ENCODE measurements at regions not wholly inside any gene's neighbourhood (a gene's known extent, or its start where the extent isn't known, plus 50 kb on each side); places are given as distances from the start of the nearest gene placed in this dataset.

DNA sequence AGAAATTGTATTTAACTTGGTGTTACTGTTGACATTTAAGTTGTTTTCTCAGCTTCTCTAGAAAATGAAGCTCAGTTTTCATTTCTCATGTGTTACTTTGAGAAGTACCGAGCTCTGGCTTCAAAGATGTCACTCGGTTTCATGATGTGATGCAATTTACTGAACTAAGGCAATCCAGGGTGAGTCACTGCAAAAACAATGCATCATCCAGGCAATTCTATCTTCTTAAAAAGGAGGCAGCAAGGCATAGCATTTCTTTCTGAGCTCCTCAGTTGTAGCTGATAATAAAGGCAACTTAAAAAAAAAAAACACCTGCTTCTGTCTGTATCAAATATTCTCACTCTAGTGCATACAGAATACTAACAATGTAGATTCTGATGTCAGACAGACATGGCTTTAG, 91.1 kb upstream of the KCNA4 start:
- H3K9ac ChIP-seq (ENCODE audit: low read length): no peak overlapping the region
- no peaks in the 10 kb centered on the region for H3K4me1 ChIP-seq (ENCODE audit: insufficient read depth, low read length, severe bottlenecking)
- H3K27ac ChIP-seq (ENCODE audit: low read depth, low read length, poor library complexity, severe bottlenecking): no peak overlapping the region
- no peaks in the 10 kb centered on the region for H3K27me3 ChIP-seq (ENCODE audit: insufficient read depth, low read length)
- H2AFZ ChIP-seq (ENCODE audit: low read length): no peak overlapping the region
- no peaks in the 10 kb centered on the region for H4K20me1 ChIP-seq (ENCODE audit: insufficient read depth, low read length)
- no peaks in the 10 kb centered on the region for H3K36me3 ChIP-seq (ENCODE audit: insufficient read depth, low read length)
- TF ChIP-seq, protein P1, sequence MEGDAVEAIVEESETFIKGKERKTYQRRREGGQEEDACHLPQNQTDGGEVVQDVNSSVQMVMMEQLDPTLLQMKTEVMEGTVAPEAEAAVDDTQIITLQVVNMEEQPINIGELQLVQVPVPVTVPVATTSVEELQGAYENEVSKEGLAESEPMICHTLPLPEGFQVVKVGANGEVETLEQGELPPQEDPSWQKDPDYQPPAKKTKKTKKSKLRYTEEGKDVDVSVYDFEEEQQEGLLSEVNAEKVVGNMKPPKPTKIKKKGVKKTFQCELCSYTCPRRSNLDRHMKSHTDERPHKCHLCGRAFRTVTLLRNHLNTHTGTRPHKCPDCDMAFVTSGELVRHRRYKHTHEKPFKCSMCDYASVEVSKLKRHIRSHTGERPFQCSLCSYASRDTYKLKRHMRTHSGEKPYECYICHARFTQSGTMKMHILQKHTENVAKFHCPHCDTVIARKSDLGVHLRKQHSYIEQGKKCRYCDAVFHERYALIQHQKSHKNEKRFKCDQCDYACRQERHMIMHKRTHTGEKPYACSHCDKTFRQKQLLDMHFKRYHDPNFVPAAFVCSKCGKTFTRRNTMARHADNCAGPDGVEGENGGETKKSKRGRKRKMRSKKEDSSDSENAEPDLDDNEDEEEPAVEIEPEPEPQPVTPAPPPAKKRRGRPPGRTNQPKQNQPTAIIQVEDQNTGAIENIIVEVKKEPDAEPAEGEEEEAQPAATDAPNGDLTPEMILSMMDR (IDR thresholded peaks at IDR 0.05; ENCODE audit: low read length): no peak
- TF ChIP-seq EZH2 (IDR thresholded peaks at IDR 0.05; ENCODE audit: borderline replicate concordance, low read length): no peak
- no peaks in the 10 kb centered on the region for H3K9me3 ChIP-seq (ENCODE audit: low read length)
- no peak overlapping the region for H3K4me2 ChIP-seq (ENCODE audit: low read length)
- no peaks in the 10 kb centered on the region for H3K79me2 ChIP-seq (ENCODE audit: insufficient read depth, low read length)
- no peaks in the 10 kb centered on the region for H3F3A ChIP-seq (ENCODE audit: insufficient read depth, low read length)
- no peaks in the 10 kb centered on the region for H3K9me2 ChIP-seq (ENCODE audit: low read depth, low read length)
- H3K4me3 ChIP-seq (ENCODE audit: low read depth, low read length, poor library complexity, severe bottlenecking): no peak overlapping the region

DNA sequence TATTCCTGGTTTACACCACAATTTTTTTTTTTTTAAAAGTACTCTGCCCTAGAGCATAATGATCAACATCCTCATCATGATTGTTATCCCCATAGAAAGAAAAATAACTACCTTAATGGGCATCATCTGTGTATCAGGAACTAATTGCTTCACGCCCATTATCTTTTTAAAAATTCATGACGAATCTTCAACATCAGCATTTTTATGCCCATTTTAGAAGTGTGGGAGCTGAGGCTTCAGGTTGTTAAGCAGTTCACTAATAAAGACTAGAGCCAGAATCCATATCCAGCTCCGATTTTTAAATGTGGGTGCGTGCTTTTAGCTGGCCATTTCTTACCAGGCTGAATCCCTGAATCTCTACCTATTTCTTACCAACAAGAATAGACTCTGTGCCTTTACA, 92.9 kb upstream of the KCNA4 start:
- no peaks in the 10 kb centered on the region for H4K20me1 ChIP-seq (ENCODE audit: insufficient read depth, low read length)
- H3K4me1 ChIP-seq (ENCODE audit: insufficient read depth, low read length, severe bottlenecking): no peaks in the 10 kb centered on the region
- no peaks in the 10 kb centered on the region for H3F3A ChIP-seq (ENCODE audit: insufficient read depth, low read length)
- H3K9me3 ChIP-seq (ENCODE audit: low read length): no peaks in the 10 kb centered on the region
- H3K4me3 ChIP-seq (ENCODE audit: low read depth, low read length, poor library complexity, severe bottlenecking): no peak overlapping the region
- TF ChIP-seq EZH2 (IDR thresholded peaks at IDR 0.05; ENCODE audit: borderline replicate concordance, low read length): no peak
- TF ChIP-seq, protein P1 (IDR thresholded peaks at IDR 0.05; ENCODE audit: low read length): no peak
- no peak overlapping the region for H3K9ac ChIP-seq (ENCODE audit: low read length)
- H3K36me3 ChIP-seq (ENCODE audit: insufficient read depth, low read length): no peaks in the 10 kb centered on the region
- no peaks in the 10 kb centered on the region for H3K79me2 ChIP-seq (ENCODE audit: insufficient read depth, low read length)
- no peak overlapping the region for H3K27ac ChIP-seq (ENCODE audit: low read depth, low read length, poor library complexity, severe bottlenecking)
- no peak overlapping the region for H2AFZ ChIP-seq (ENCODE audit: low read length)
- H3K4me2 ChIP-seq (ENCODE audit: low read length): no peak overlapping the region
- no peaks in the 10 kb centered on the region for H3K9me2 ChIP-seq (ENCODE audit: low read depth, low read length)
- no peaks in the 10 kb centered on the region for H3K27me3 ChIP-seq (ENCODE audit: insufficient read depth, low read length)

DNA sequence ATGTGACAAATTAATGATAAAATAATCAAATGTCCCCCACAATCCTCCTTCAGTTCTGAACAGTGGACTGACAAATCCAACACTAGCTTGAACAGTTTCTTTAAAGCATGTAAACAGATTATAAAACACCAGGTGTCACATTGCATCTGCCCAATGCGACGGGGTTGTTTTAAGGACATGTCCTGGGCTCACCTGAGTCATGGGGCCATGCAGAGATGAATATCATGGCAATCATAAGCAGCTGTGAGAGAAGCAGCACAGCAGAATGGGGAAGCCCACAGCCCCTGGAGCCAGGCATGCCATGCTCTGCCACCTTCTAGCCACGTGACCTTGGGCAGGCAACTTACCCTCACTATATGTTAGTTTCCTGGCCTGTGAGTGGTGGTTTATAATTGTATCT, 93.9 kb upstream of the KCNA4 start:
- Histone ChIP-seq H4K20me1 (ENCODE audit: insufficient read depth, low read length) (no peaks in the 10 kb centered on the region), H3K9me2 (ENCODE audit: low read depth, low read length) (no peaks in the 10 kb centered on the region), H3K79me2 (ENCODE audit: insufficient read depth, low read length) (no peaks in the 10 kb centered on the region), H3K36me3 (ENCODE audit: insufficient read depth, low read length) (no peaks in the 10 kb centered on the region), H3K4me3 (ENCODE audit: low read depth, low read length, poor library complexity, severe bottlenecking) (no peak overlapping the region), H3K27me3 (ENCODE audit: insufficient read depth, low read length) (no peaks in the 10 kb centered on the region), H3K27ac (ENCODE audit: low read depth, low read length, poor library complexity, severe bottlenecking) (no peak overlapping the region), H3K4me2 (ENCODE audit: low read length) (no peak overlapping the region), H3F3A (ENCODE audit: insufficient read depth, low read length) (no peaks in the 10 kb centered on the region), H2AFZ (ENCODE audit: low read length) (no peak overlapping the region), H3K4me1 (ENCODE audit: insufficient read depth, low read length, severe bottlenecking) (no peaks in the 10 kb centered on the region), H3K9me3 (ENCODE audit: low read length) (no peaks in the 10 kb centered on the region), H3K9ac (ENCODE audit: low read length) (no peak overlapping the region)
- TF ChIP-seq, protein P1 (IDR thresholded peaks at IDR 0.05; ENCODE audit: low read length): no peak

All from OCI-LY1 (cell line).